K562 (cell line): ENCODE measurements at regions not wholly inside any gene's neighbourhood (a gene's known extent, or its start where the extent isn't known, plus 50 kb on each side); places are given as distances from the start of the nearest gene placed in this dataset. TPM values are rescaled to one million over a fixed set of nuclear protein-coding genes. Genes with fewer than 3 reads are reported as not detected.

ENCODE experiments used
- ATAC-seq: fragments of 200-7000 bp; cut with Tn5 transposase; 3 replicates; pipeline ENCODE4 v1.9.1; 2020; ENCODE audit warnings: moderate library complexity
- BruUV-seq: library from RNA; stranded (reverse); fragments of 400-500 nt; replicated peaks from 2 replicates; lab custom pipeline; 2021; lab: Mats Ljungman, UMichigan
- CTCF ChIA-PET: fragments of 300-600 bp; formaldehyde crosslinking; extraction: SDS; loops from one replicate; lab custom pipeline; 2021; ENCODE audit warnings: low intra/inter-chr PET ratio; lab: Yijun Ruan, JAX
- POLR2A ChIA-PET: fragments of 300-600, 350-650 bp; sonication (Branson Sonifier 250); formaldehyde crosslinking; extraction: SDS; loops from one replicate; lab custom pipeline; 2021; ENCODE audit warnings: antibody characterized with exemption, inconsistent platforms; lab: Yijun Ruan, JAX
- DNase-seq, 4 experiments: peaks; one replicate each; pipeline versions ENCODE4 v3.0.0 to v3.0.0-alpha.2; 2011 to 2018; ENCODE audit warnings: low spot score in 3 of 4, mixed read lengths in 3 of 4; ENCODE audit errors: extremely low read depth in 1 of 4
- FAIRE-seq: peaks from 2 replicates; lab custom pipeline; 2011; peaks lifted over from hg19 to GRCh38; lab: Jason Lieb, UNC
- H2AFZ ChIP-seq: 2 replicates; pipeline ENCODE4 v1.6.0; 2011; ENCODE audit warnings: low read depth, low read length, control low read depth, inconsistent platforms
- H3K27ac ChIP-seq: fragments of 200-600 bp; 3 replicates; pipeline ENCODE4 v1.8.0; 2011; ENCODE audit warnings: low read depth, mild to moderate bottlenecking, control low read depth, inconsistent platforms, low read length, moderate library complexity, mixed read lengths; ENCODE audit errors: extremely low read depth
- H3K27me3 ChIP-seq, 2 experiments: fragments of 300-600 bp in 1 of 2; 2 replicates in 1 of 2; 3 replicates in 1 of 2; pipeline versions ENCODE4 v1.6.0 to v1.8.0; 2011; ENCODE audit warnings: inconsistent platforms in 2 of 2, low read length in 2 of 2, mild to moderate bottlenecking in 1 of 2, mixed read lengths in 1 of 2, moderate library complexity in 1 of 2; ENCODE audit not compliant: control insufficient read depth in 2 of 2, insufficient read depth in 2 of 2
- H3K36me3 ChIP-seq: fragments of 300-600 bp; 3 replicates; pipeline ENCODE4 v1.8.0; 2011; ENCODE audit warnings: mild to moderate bottlenecking, low read length, inconsistent platforms; ENCODE audit not compliant: control insufficient read depth, insufficient read depth
- H3K4me1 ChIP-seq, 2 experiments: fragments of 200-600 bp in 1 of 2; replicated peaks in 1 of 2; 2 replicates in 1 of 2; 3 replicates in 1 of 2; pipeline versions ENCODE4 v1.5.1 to v1.8.0; 2011; ENCODE audit warnings: inconsistent platforms in 2 of 2, low read length in 2 of 2, mild to moderate bottlenecking in 1 of 2, mixed read lengths in 1 of 2, moderate library complexity in 1 of 2; ENCODE audit not compliant: control insufficient read depth in 2 of 2, insufficient read depth in 2 of 2
- H3K4me2 ChIP-seq: 2 replicates; pipeline ENCODE4 v1.6.1; 2011; ENCODE audit warnings: low read length, control low read depth, inconsistent platforms, mixed read lengths; ENCODE audit not compliant: insufficient read depth
- H3K4me3 ChIP-seq: fragments of 200-600 bp; sonication (generic), shearing (Covaris generic); 2 replicates; pipeline ENCODE4 v1.5.1; 2016; ENCODE audit warnings: control low read depth, inconsistent platforms
- H3K79me2 ChIP-seq: fragments of 200-600 bp; 3 replicates; pipeline ENCODE4 v1.8.0; 2011; ENCODE audit warnings: low read length, inconsistent platforms; ENCODE audit not compliant: control insufficient read depth, insufficient read depth
- H3K9ac ChIP-seq, 2 experiments: 2 replicates each; pipeline versions ENCODE4 v1.6.0 to v1.6.1; 2011; ENCODE audit warnings: low read depth in 2 of 2, low read length in 2 of 2, control low read depth in 1 of 2, inconsistent platforms in 1 of 2, mild to moderate bottlenecking in 1 of 2, mixed read lengths in 1 of 2; ENCODE audit not compliant: insufficient read depth in 1 of 2
- H3K9me1 ChIP-seq: one replicate; pipeline ENCODE4 v1.6.0; 2011; ENCODE audit warnings: inconsistent platforms, mild to moderate bottlenecking, low read length, moderate library complexity; ENCODE audit not compliant: control insufficient read depth, insufficient read depth
- H3K9me3 ChIP-seq: replicated peaks from 2 replicates; pipeline ENCODE4 v1.5.1; 2011; ENCODE audit warnings: low read depth, low read length, inconsistent platforms; ENCODE audit not compliant: control insufficient read depth, insufficient read depth
- H4K20me1 ChIP-seq: replicated peaks from 2 replicates; pipeline ENCODE4 v1.6.1; 2011; ENCODE audit warnings: low read length, inconsistent platforms, mixed read lengths; ENCODE audit not compliant: control insufficient read depth, insufficient read depth
- ARID1B ChIP-seq: fragments of 450-650 bp; IDR thresholded peaks from 2 replicates; pipeline ENCODE4 v1.6.1; 2016; ENCODE audit warnings: antibody characterized with exemption, mild to moderate bottlenecking, inconsistent platforms
- CBX8 ChIP-seq: fragments of 200-600 bp; sonication (generic); IDR thresholded peaks from 2 replicates; pipeline ENCODE4 v1.6.1; 2012; ENCODE audit warnings: borderline replicate concordance, mixed run types, low read depth, mild to moderate bottlenecking, moderate library complexity, mixed read lengths, low read length, control low read depth, inconsistent platforms; ENCODE audit not compliant: poor library complexity, severe bottlenecking; ENCODE audit errors: extremely low read depth
- FOXJ3 ChIP-seq: sonication (generic); formaldehyde crosslinking; IDR thresholded peaks from 2 replicates; pipeline ENCODE4 v1.4.0; 2020; ENCODE audit warnings: mild to moderate bottlenecking, missing genetic modification reagents
- HMG20B ChIP-seq: fragments of 250-450 bp; sonication (Bioruptor Pico); IDR thresholded peaks from 2 replicates; pipeline ENCODE4 v1.5.0; 2021; ENCODE audit warnings: mild to moderate bottlenecking
- HNRNPH1 ChIP-seq: fragments of 200-400 bp; formaldehyde crosslinking; optimal IDR thresholded peaks from 2 replicates; pipeline ENCODE3; 2017; ENCODE audit warnings: low read depth, mild to moderate bottlenecking, low read length, moderate library complexity
- NFYB ChIP-seq: IDR thresholded peaks from 2 replicates; pipeline ENCODE4 v1.6.1; 2011; ENCODE audit warnings: mild to moderate bottlenecking, moderate library complexity; ENCODE audit not compliant: insufficient read length; ENCODE audit errors: extremely low read depth
- TAF9B ChIP-seq: fragments of 450-650 bp; IDR thresholded peaks from 2 replicates; pipeline ENCODE4 v1.6.1; 2018; ENCODE audit warnings: mild to moderate bottlenecking; ENCODE audit not compliant: partially characterized antibody
- TRIM24 ChIP-seq, 2 experiments: fragments of 450-650 bp; IDR thresholded peaks; 2 replicates each; pipeline ENCODE4 v1.6.1; 2016
- WGBS: fragments of 100-300 bp; shearing (Covaris generic); methylation state at CpG from one replicate; pipeline ENCODE4 v1.1.6; 2016; ENCODE audit warnings: low coverage, mixed read lengths; ENCODE audit not compliant: insufficient coverage; ENCODE audit errors: missing lambda C conversion rate; 5-methylcytosine and 5-hydroxymethylcytosine counted together
- in situ Hi-C: fragments of 300-500 bp; cut with MboI; formaldehyde crosslinking; loops from 4 replicates; pipeline ENCODE4 v1.15.0; 2018; ENCODE audit warnings: inconsistent platforms, mixed read lengths
- intact Hi-C: fragments of 100-400 bp; cut with micrococcal nuclease; formaldehyde crosslinking; loops from 2 replicates; pipeline ENCODE4 v1.14.2; 2022
- small RNA-seq: library from RNA; depleted of rRNA; stranded (forward); fragments of <200 nt; gene quantifications from one replicate; pipeline ENCODE3, GENCODE V24; 2014
- TF ChIP-seq, protein P1 (sequence below): fragments of 200-800 bp; sonication (Bioruptor generic); IDR thresholded peaks from 2 replicates; pipeline ENCODE4 v1.6.1; 2017; ENCODE audit warnings: missing genetic modification characterization, missing compliant biosample characterization
- TF ChIP-seq, protein P2 (sequence below): sonication (generic); formaldehyde crosslinking; IDR thresholded peaks from 2 replicates; pipeline ENCODE4 v1.8.0; 2022; ENCODE audit warnings: mild to moderate bottlenecking, missing genetic modification reagents

DNA sequence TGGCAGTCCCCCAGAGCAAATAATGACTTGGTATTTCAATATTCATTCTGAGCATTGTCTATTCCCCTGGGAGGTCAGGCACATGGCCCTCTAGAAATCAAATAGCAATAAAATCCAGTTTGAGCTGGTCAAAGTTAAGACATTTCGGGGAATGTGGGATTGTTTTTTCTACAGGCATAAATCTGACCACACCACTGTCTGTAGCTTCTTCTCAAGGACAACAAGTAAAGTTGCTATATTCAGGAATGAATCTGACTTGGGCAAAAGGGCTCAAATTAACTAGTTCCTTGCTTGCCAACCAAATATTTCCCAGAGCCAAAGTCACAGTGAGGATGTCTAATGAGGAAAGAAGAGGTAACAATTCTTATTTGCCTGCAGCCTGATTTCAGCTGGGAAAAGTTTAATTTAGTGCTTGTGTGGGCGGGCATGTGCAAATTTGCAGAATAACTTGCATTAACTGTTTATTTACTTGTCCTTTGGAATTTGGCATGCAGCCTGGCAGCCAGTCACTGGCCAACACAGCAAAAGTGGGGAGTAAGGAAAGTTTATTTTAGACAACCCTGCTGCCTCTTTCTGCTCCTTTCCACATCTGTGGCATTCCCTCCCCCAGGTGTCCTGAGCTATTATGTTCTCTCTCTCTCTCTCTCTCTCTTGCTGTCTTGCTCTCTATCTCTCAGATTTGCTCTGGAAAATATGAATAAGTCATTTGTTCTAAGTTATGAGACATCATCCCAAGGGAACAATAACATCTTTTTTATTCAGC is 51.2 kb upstream of the ARHGAP20 start (continued):
- TF ChIP-seq FOXJ3 (CRISPR knock-in tag) (no peak), ARID1B (no peak), HMG20B (no peak)
- TF ChIP-seq, protein P1, sequence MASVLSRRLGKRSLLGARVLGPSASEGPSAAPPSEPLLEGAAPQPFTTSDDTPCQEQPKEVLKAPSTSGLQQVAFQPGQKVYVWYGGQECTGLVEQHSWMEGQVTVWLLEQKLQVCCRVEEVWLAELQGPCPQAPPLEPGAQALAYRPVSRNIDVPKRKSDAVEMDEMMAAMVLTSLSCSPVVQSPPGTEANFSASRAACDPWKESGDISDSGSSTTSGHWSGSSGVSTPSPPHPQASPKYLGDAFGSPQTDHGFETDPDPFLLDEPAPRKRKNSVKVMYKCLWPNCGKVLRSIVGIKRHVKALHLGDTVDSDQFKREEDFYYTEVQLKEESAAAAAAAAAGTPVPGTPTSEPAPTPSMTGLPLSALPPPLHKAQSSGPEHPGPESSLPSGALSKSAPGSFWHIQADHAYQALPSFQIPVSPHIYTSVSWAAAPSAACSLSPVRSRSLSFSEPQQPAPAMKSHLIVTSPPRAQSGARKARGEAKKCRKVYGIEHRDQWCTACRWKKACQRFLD = no peak
- TF ChIP-seq, protein P2, sequence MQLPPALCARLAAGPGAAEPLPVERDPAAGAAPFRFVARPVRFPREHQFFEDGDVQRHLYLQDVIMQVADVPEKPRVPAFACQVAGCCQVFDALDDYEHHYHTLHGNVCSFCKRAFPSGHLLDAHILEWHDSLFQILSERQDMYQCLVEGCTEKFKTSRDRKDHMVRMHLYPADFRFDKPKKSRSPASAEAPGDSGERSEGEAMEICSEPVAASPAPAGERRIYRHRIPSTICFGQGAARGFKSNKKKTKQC (CRISPR knock-in tag) = no peak

DNA sequence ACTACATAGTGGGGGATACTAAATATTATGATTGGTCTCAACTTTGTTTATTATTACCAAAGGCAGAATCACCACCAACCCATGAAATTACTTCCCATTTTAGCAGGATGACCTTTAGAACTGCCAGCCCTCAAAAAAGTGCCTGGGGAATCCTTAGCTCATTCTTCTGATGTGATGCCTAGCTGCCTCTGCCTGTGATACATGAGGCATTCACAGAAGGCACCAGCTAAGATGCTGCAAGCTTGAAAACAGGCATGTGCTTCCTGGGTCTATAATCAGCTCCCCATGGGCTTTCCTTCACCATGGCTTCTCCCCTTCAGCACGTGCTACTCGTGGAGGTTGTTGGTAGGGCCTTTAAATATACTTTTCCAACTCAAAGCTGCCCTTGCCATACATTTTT is 50.4 kb upstream of the ARHGAP20 start:
- FAIRE-seq = no peak
- TF ChIP-seq TAF9B = no peak
- no peak for TF ChIP-seq NFYB
- no peak for TF ChIP-seq HNRNPH1
- TF ChIP-seq CBX8 = no peak
- TF ChIP-seq TRIM24 (IDR thresholded peaks at IDR 0.05) = no peak

More for the DNA sequence above, 50.4 kb upstream of the ARHGAP20 start:
- H3K4me3 ChIP-seq = no peak overlapping the region
- no peaks in the 10 kb centered on the region for H3K9me3 ChIP-seq
- DNase-seq = no peak
- H3K36me3 ChIP-seq = no peaks in the 10 kb centered on the region
- POLR2A ChIA-PET = no interaction called here
- no peaks in the 10 kb centered on the region for H3K79me2 ChIP-seq
- in situ Hi-C loops = no loop called here
- BruUV-seq = no TSS peak
- H3K4me1 ChIP-seq = no peaks in the 10 kb centered on the region
- intact Hi-C loops = no loop called here
- no peak for ATAC-seq
- H4K20me1 ChIP-seq = no peaks in the 10 kb centered on the region
- no peak overlapping the region for H2AFZ ChIP-seq
- H3K27me3 ChIP-seq = no peaks in the 10 kb centered on the region
- H3K9ac ChIP-seq = no peak overlapping the region
- no peak overlapping the region for H3K4me2 ChIP-seq
- H3K27ac ChIP-seq = no peak overlapping the region
- H3K9me1 ChIP-seq = no peaks in the 10 kb centered on the region
- WGBS = 0% methylated on average over 2 of the region's 2 CpGs
- CTCF ChIA-PET = no interaction called here

Small RNA genes lying in the stretch of these regions (small RNA-seq; reads per million reads assigned to genes)
- gene AP002963.1 (not detected), gene RNA5SP350 (not detected)
